ENCODE measurements at regions not wholly inside any gene's neighbourhood (a gene's known extent, or its start where the extent isn't known, plus 50 kb on each side); places are given as distances from the start of the nearest gene placed in this dataset.

GRCh38 chr9:84450029-84450428, 109.5 kb upstream of the SLC28A3 start:
- DNase-seq (ENCODE audit: low spot score) = no peak

GRCh38 chr9:84456527-84456926, 116.0 kb upstream of the SLC28A3 start:
- peak; percentile 67 for DNase-seq (ENCODE audit: low spot score)

GRCh38 chr9:84460695-84461094, 120.1 kb upstream of the SLC28A3 start:
- no peak for DNase-seq (ENCODE audit: low spot score)

GRCh38 chr9:84463272-84463671, 122.7 kb upstream of the SLC28A3 start:
- no peak for DNase-seq (ENCODE audit: low spot score)

GRCh38 chr9:84466580-84467285, 126.2 kb upstream of the SLC28A3 start:
- DNase-seq (ENCODE audit: low spot score) = no peak

GRCh38 chr9:84471816-84472215, 131.3 kb upstream of the SLC28A3 start:
- DNase-seq (ENCODE audit: low spot score) = no peak

- DNase-seq (ENCODE audit: low spot score) = no peak
Observed at GRCh38 chr9:84478996-84479395, 138.4 kb upstream of the SLC28A3 start.

- no peak for DNase-seq (ENCODE audit: low spot score)
Observed at GRCh38 chr9:84480071-84480470, 139.5 kb upstream of the SLC28A3 start.

DNA sequence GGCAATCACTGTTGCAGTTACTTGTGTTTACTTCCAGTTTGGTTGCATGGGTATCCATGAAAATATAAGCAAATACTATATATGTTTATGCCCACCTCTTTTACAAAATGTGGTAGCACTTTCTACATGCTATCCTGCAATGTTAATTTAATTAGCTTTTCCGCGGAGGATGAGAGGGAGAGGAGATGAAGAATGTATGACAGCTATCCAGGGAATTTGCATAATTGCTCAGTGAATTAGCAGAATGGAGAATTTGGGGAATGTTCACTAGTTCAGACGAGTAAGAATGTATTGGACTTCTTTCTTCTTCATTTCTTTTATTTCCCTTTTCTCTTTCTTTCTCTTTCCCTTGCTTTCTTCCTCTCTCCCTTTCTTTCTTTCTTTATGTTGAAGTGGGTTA, 140.7 kb upstream of the SLC28A3 start:
- DNase-seq (ENCODE audit: low spot score) = no peak

DNA sequence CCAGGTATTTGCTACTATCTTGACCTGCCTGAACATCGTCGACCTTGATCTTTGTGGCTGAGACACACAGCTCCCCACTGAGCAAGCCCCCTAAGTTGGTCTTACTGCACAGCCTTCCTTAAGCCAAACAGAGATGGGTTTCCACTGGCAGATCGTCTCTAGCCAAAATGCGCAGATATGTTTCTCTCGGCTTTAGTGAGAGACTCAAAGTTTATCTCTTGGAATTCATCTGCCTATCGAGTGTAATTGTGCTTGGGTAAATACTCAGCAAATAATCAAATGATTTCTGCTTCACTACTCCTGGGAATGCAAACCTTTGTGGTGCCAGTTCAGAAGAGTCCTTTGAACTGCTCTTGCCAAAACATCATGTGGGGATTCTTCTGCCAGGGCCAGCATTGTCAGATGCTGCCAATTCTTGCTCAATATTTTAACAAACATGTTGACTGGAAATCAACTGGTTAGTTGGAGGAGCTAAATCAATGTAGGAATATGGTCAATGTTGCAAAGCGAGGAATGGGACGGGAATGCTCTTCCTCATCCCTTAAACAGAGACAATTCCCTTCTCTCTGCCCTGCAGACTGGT, 141.2 kb upstream of the SLC28A3 start:
- DNase-seq (ENCODE audit: low spot score) = no peak

GRCh38 chr9:84482607-84483006, 142.0 kb upstream of the SLC28A3 start:
- DNase-seq (ENCODE audit: low spot score) = no peak

DNA sequence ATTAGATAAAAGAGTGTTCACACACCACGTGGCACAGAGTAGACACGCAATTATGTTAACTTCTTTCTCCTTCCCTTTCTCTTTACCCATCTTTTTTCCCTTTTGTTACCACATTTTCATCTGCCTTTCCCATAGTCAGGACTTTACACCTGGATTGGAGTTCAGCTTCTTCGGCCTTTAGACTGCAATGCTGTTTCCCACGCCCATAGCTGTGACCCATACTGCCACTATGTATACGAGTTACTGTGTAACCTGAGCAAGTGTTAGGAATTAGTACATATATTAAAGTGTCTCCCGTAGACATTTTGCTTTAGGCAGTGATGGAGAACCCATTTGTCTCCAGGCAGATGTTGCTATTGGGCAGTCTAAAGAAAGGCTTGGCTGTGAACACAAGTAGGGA, 143.6 kb upstream of the SLC28A3 start:
- no peak for DNase-seq (ENCODE audit: low spot score)

GRCh38 chr9:84485539-84485938, 145.0 kb upstream of the SLC28A3 start:
- DNase-seq (ENCODE audit: low spot score) = no peak

DNA sequence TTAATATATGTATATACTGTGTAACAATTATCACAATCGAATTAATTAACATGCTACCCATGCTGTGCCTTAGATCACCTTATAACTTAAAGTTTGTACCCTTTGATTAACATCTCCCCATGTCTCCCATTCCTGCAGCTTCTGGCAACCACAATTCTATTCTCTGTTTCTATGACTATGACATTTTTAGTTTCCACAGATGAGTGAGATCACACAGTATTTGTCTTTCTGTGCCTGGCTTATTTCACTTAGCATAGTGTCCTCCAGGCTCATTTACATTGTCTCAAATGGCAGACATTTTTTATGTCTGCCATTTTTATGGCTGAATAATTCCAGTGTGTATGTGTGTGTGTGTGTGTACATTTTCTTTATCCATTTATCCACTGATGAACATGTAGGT, 146.1 kb upstream of the SLC28A3 start:
- DNase-seq (ENCODE audit: low spot score) = no peak

- no peak for DNase-seq (ENCODE audit: low spot score)
Observed at GRCh38 chr9:84490206-84490841, 149.8 kb upstream of the SLC28A3 start.

DNA sequence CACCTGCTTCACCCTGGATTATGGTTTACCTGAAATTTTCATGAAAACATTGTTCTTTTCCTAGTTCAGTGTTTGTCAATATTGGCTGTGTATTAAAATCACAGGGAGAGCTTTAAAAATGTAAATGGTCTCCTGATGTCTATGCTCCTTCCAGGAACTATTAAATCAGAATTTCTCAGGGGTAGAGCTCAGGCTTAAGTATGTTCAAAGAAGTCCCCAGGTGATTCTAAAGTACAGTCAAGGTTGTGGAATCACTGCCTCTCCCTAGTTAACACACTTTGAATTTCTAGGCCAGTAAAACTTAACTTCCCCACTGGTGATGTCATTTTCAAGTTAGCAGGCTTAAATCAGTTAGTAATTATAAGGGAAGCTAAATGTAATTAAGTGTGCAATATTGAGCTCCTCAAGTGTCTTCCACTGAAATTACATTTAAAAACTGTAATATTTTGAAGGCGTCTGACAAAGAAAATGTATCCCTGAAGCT, 150.3 kb upstream of the SLC28A3 start:
- no peak for DNase-seq (ENCODE audit: low spot score)

GRCh38 chr9:84492366-84493159, 152.0 kb upstream of the SLC28A3 start:
- DNase-seq (ENCODE audit: low spot score) = no peak

DNA sequence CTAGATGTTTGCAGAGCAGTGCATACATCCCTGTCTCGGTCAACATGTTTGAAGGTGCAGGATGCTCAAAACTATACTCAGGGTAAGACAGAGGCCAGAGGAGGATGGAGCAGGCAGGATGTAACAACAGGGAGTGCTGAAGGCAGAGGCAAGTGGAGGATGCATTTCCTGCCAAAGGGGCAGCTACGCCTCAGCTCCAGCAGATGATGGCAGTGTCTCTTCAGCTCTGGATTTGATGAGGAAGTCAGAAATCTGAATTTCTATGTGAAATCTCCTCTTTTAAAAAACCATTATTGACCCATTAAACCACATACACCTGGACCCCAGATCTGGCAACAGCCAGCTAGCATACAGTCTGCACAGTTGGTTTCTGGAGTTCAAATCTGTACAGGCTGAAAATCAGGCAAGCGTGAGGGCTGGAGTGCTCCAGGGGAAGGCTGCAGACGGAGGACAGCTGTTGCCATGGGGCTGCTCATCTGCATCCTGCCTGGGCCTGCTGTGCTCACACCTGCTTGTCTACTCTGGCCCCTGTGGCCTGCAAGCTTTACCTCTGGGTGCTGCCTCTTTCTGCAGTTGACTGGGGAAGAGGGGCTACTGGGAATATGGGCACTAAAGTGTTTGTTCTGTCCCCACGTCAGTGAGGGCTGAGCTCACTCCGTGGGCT, 152.9 kb upstream of the SLC28A3 start:
- no peak for DNase-seq (ENCODE audit: low spot score)

GRCh38 chr9:84499969-84500582, 159.5 kb upstream of the SLC28A3 start:
- peak; percentile 60 for DNase-seq (ENCODE audit: low spot score)

DNA sequence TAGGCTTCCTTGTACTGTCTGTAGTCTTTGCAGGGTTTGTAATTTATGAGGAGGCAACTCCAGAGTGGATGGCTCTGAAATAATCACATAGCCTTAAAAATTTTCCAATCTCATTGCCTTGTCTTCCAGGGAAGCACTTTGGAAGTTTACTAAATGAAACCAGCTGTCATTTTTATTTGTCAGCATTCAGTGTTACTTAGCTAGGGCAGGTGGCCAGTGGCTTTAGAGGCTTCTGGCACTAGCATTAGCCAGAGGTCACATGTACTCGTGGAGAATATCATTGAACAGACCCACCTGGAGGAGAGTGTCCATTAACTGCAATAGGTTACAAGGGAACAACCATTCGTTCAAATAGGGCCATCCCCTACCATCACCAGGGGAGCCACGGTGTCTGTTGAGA, 160.3 kb upstream of the SLC28A3 start:
- no peak for DNase-seq (ENCODE audit: low spot score)

DNA sequence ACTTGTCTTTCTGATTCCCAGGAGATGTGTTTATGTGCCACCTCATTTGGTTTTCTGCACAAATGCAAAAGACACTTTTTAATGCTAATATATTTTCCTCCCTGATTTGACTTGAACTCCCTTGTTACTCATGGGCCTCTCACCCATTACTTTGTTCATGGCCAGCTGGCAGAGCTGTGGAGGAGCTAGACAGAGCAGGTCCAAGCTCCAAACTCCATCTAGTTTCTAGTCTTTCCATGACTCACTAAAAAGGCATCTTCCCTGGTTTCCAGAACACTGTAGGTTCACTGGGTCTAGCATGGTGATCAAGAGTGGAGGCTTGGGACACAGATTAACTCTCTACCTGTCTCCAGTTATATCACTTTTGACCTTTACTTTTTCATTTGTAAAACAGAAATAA, 161.0 kb upstream of the SLC28A3 start:
- peak; percentile 75 for DNase-seq (ENCODE audit: low spot score)

GRCh38 chr9:84502066-84502465, 161.5 kb upstream of the SLC28A3 start:
- no peak for DNase-seq (ENCODE audit: low spot score)

Data from kidney tubule cell (primary cell).